ENCODE measurements at regions not wholly inside any gene's neighbourhood (a gene's known extent, or its start where the extent isn't known, plus 50 kb on each side); places are given as distances from the start of the nearest gene placed in this dataset.

- H3K4me1 ChIP-seq, result no peaks in the 10 kb centered on the region
- TF ChIP-seq POLR2A (IDR thresholded peaks at IDR 0.05) (no peak), POLR2AphosphoS5 (IDR thresholded peaks at IDR 0.05) (no peak), CTCF (IDR thresholded peaks at IDR 0.05 in 8 of 11, conservative IDR thresholded peaks at IDR 0.05 in 3 of 11) (no peak)
- intact Hi-C loops (cut with DNase I; ENCODE audit: low total_unique reads), result no loop called here
- DNase-seq, result no peak
- 88 to 94% (median 92%) methylated on average over 4 of the region's 4 CpGs for WGBS, 5 donors
- H3K4me3 ChIP-seq, result no peak overlapping the region
- H3K27me3 ChIP-seq (replicated peaks in 1 of 7), result no peaks in the 10 kb centered on the region
- H3K9me3 ChIP-seq, result peaks cover 0 to 10% (median 2%) of the 10 kb centered on the region in 8 donors
- H3K36me3 ChIP-seq, result no peaks in the 10 kb centered on the region
- H3K27ac ChIP-seq, result peak overlapping the region in 5 of 8 donors; percentile 10 to 54 (median 34)
These were observed 226.7 kb upstream of the ZSWIM2 start for GRCh38 chr2:187075671-187076070.

- 61 to 86% (median 69%) methylated on average over 4 of the region's 4 CpGs for WGBS, 5 donors
- TF ChIP-seq CTCF (IDR thresholded peaks at IDR 0.05 in 8 of 11, conservative IDR thresholded peaks at IDR 0.05 in 3 of 11) (no peak), POLR2AphosphoS5 (IDR thresholded peaks at IDR 0.05) (no peak), POLR2A (IDR thresholded peaks at IDR 0.05) (no peak)
- H3K9me3 ChIP-seq, result peaks cover 0 to 10% (median 2%) of the 10 kb centered on the region in 8 donors
- H3K27me3 ChIP-seq (replicated peaks in 1 of 7), result no peaks in the 10 kb centered on the region
- no peak for DNase-seq
- H3K4me3 ChIP-seq, result no peak overlapping the region
- no peaks in the 10 kb centered on the region for H3K4me1 ChIP-seq
- intact Hi-C loops (cut with DNase I; ENCODE audit: low total_unique reads), result no loop called here
- H3K36me3 ChIP-seq, result no peaks in the 10 kb centered on the region
- H3K27ac ChIP-seq, result peak overlapping the region in 5 of 8 donors; percentile 10 to 54 (median 34)
These were observed 226.2 kb upstream of the ZSWIM2 start for GRCh38 chr2:187075199-187075635.

- H3K27ac ChIP-seq, result no peak overlapping the region
- no peak overlapping the region for H3K4me3 ChIP-seq
- no peak for TF ChIP-seq POLR2AphosphoS5 (IDR thresholded peaks at IDR 0.05)
- no peak for TF ChIP-seq CTCF (IDR thresholded peaks at IDR 0.05 in 8 of 11, conservative IDR thresholded peaks at IDR 0.05 in 3 of 11)
- TF ChIP-seq POLR2A (IDR thresholded peaks at IDR 0.05), result no peak
- DNase-seq, result no peak
- peaks cover 0 to 5% (median 0%) of the 10 kb centered on the region in 8 donors for H3K9me3 ChIP-seq
- H3K36me3 ChIP-seq, result no peaks in the 10 kb centered on the region
- H3K4me1 ChIP-seq, result no peaks in the 10 kb centered on the region
- intact Hi-C loops (cut with DNase I; ENCODE audit: low total_unique reads), result no loop called here
- no peaks in the 10 kb centered on the region for H3K27me3 ChIP-seq (replicated peaks in 1 of 7)
These were observed 209.2 kb upstream of the ZSWIM2 start for GRCh38 chr2:187058198-187058597.

GRCh38 chr2:187057466-187057865 is 208.5 kb upstream of the ZSWIM2 start:
- Histone ChIP-seq H3K4me3 (no peak overlapping the region), H3K9me3 (peaks cover 0 to 10% (median 0%) of the 10 kb centered on the region in 8 donors), H3K27me3 (replicated peaks in 1 of 7) (no peaks in the 10 kb centered on the region), H3K36me3 (no peaks in the 10 kb centered on the region), H3K4me1 (no peaks in the 10 kb centered on the region), H3K27ac (no peak overlapping the region)
- DNase-seq, result no peak
- TF ChIP-seq CTCF (IDR thresholded peaks at IDR 0.05 in 8 of 11, conservative IDR thresholded peaks at IDR 0.05 in 3 of 11) (no peak), POLR2A (IDR thresholded peaks at IDR 0.05) (no peak)
- intact Hi-C loops (cut with DNase I; ENCODE audit: low total_unique reads), result no loop called here
- WGBS, 5 donors, result 63 to 89% (median 76%) methylated on average over 1 of the region's 1 CpG

Measured in spleen (tissue), 11 donors.